ENCODE measurements at regions not wholly inside any gene's neighbourhood (a gene's known extent, or its start where the extent isn't known, plus 50 kb on each side); places are given as distances from the start of the nearest gene placed in this dataset.

GRCh38 chr20:22387452-22387851 lies 196.9 kb downstream of the FOXA2 start:
- H3K4me3 ChIP-seq (ENCODE audit: low read depth in 1 of 2, low read length in 2 of 2): no peak overlapping the region
- H3K36me3 ChIP-seq (ENCODE audit: control insufficient read depth in 1 of 2, insufficient read depth in 2 of 2, low read length in 2 of 2): no peaks in the 10 kb centered on the region
- H3K9me3 ChIP-seq (ENCODE audit: control insufficient read depth in 1 of 2, low read length in 2 of 2): no peaks in the 10 kb centered on the region
- no peaks in the 10 kb centered on the region for H3K27me3 ChIP-seq (ENCODE audit: low read depth, low read length)
- H3K4me1 ChIP-seq (ENCODE audit: control insufficient read depth in 1 of 2, insufficient read depth in 2 of 2, low read length in 2 of 2): no peaks in the 10 kb centered on the region
- H3K27ac ChIP-seq (ENCODE audit: low read length): no peak overlapping the region

GRCh38 chr20:22386306-22386623 lies 198.1 kb downstream of the FOXA2 start:
- Histone ChIP-seq H3K27ac (ENCODE audit: low read length) (no peak overlapping the region), H3K4me3 (ENCODE audit: low read depth in 1 of 2, low read length in 2 of 2) (no peak overlapping the region), H3K36me3 (ENCODE audit: control insufficient read depth in 1 of 2, insufficient read depth in 2 of 2, low read length in 2 of 2) (no peaks in the 10 kb centered on the region), H3K4me1 (ENCODE audit: control insufficient read depth in 1 of 2, insufficient read depth in 2 of 2, low read length in 2 of 2) (no peaks in the 10 kb centered on the region), H3K27me3 (ENCODE audit: low read depth, low read length) (no peaks in the 10 kb centered on the region), H3K9me3 (ENCODE audit: control insufficient read depth in 1 of 2, low read length in 2 of 2) (no peaks in the 10 kb centered on the region)

GRCh38 chr20:22385602-22386305 lies 198.6 kb downstream of the FOXA2 start:
- Histone ChIP-seq H3K27me3 (ENCODE audit: low read depth, low read length) (no peaks in the 10 kb centered on the region), H3K4me3 (ENCODE audit: low read depth in 1 of 2, low read length in 2 of 2) (no peak overlapping the region), H3K36me3 (ENCODE audit: control insufficient read depth in 1 of 2, insufficient read depth in 2 of 2, low read length in 2 of 2) (no peaks in the 10 kb centered on the region), H3K9me3 (ENCODE audit: control insufficient read depth in 1 of 2, low read length in 2 of 2) (no peaks in the 10 kb centered on the region), H3K4me1 (ENCODE audit: control insufficient read depth in 1 of 2, insufficient read depth in 2 of 2, low read length in 2 of 2) (no peaks in the 10 kb centered on the region), H3K27ac (ENCODE audit: low read length) (no peak overlapping the region)

GRCh38 chr20:22384978-22385377 lies 199.4 kb downstream of the FOXA2 start:
- H3K36me3 ChIP-seq (ENCODE audit: control insufficient read depth in 1 of 2, insufficient read depth in 2 of 2, low read length in 2 of 2): no peaks in the 10 kb centered on the region
- no peak overlapping the region for H3K27ac ChIP-seq (ENCODE audit: low read length)
- no peaks in the 10 kb centered on the region for H3K9me3 ChIP-seq (ENCODE audit: control insufficient read depth in 1 of 2, low read length in 2 of 2)
- no peaks in the 10 kb centered on the region for H3K27me3 ChIP-seq (ENCODE audit: low read depth, low read length)
- no peak overlapping the region for H3K4me3 ChIP-seq (ENCODE audit: low read depth in 1 of 2, low read length in 2 of 2)
- H3K4me1 ChIP-seq (ENCODE audit: control insufficient read depth in 1 of 2, insufficient read depth in 2 of 2, low read length in 2 of 2): no peaks in the 10 kb centered on the region

- no peaks in the 10 kb centered on the region for H3K9me3 ChIP-seq (ENCODE audit: control insufficient read depth in 1 of 2, low read length in 2 of 2)
- no peak overlapping the region for H3K27ac ChIP-seq (ENCODE audit: low read length)
- H3K4me1 ChIP-seq (ENCODE audit: control insufficient read depth in 1 of 2, insufficient read depth in 2 of 2, low read length in 2 of 2): no peaks in the 10 kb centered on the region
- H3K36me3 ChIP-seq (ENCODE audit: control insufficient read depth in 1 of 2, insufficient read depth in 2 of 2, low read length in 2 of 2): no peaks in the 10 kb centered on the region
- no peaks in the 10 kb centered on the region for H3K27me3 ChIP-seq (ENCODE audit: low read depth, low read length)
- H3K4me3 ChIP-seq (ENCODE audit: low read depth in 1 of 2, low read length in 2 of 2): no peak overlapping the region
Observed at GRCh38 chr20:22383156-22383555, 201.2 kb downstream of the FOXA2 start.

- no peaks in the 10 kb centered on the region for H3K9me3 ChIP-seq (ENCODE audit: control insufficient read depth in 1 of 2, low read length in 2 of 2)
- no peak overlapping the region for H3K27ac ChIP-seq (ENCODE audit: low read length)
- H3K27me3 ChIP-seq (ENCODE audit: low read depth, low read length): no peaks in the 10 kb centered on the region
- H3K4me3 ChIP-seq (ENCODE audit: low read depth in 1 of 2, low read length in 2 of 2): no peak overlapping the region
- H3K36me3 ChIP-seq (ENCODE audit: control insufficient read depth in 1 of 2, insufficient read depth in 2 of 2, low read length in 2 of 2): no peaks in the 10 kb centered on the region
- no peaks in the 10 kb centered on the region for H3K4me1 ChIP-seq (ENCODE audit: control insufficient read depth in 1 of 2, insufficient read depth in 2 of 2, low read length in 2 of 2)
Observed at GRCh38 chr20:22382742-22383141, 201.6 kb downstream of the FOXA2 start.

- H3K4me1 ChIP-seq (ENCODE audit: control insufficient read depth in 1 of 2, insufficient read depth in 2 of 2, low read length in 2 of 2): no peaks in the 10 kb centered on the region
- no peaks in the 10 kb centered on the region for H3K9me3 ChIP-seq (ENCODE audit: control insufficient read depth in 1 of 2, low read length in 2 of 2)
- H3K27ac ChIP-seq (ENCODE audit: low read length): no peak overlapping the region
- H3K4me3 ChIP-seq (ENCODE audit: low read depth in 1 of 2, low read length in 2 of 2): no peak overlapping the region
- no peaks in the 10 kb centered on the region for H3K36me3 ChIP-seq (ENCODE audit: control insufficient read depth in 1 of 2, insufficient read depth in 2 of 2, low read length in 2 of 2)
- no peaks in the 10 kb centered on the region for H3K27me3 ChIP-seq (ENCODE audit: low read depth, low read length)
Observed at GRCh38 chr20:22381812-22382416, 202.5 kb downstream of the FOXA2 start.

GRCh38 chr20:22379472-22379871 lies 204.9 kb downstream of the FOXA2 start:
- H3K4me3 ChIP-seq (ENCODE audit: low read depth in 1 of 2, low read length in 2 of 2): no peak overlapping the region
- H3K36me3 ChIP-seq (ENCODE audit: control insufficient read depth in 1 of 2, insufficient read depth in 2 of 2, low read length in 2 of 2): no peaks in the 10 kb centered on the region
- H3K9me3 ChIP-seq (ENCODE audit: control insufficient read depth in 1 of 2, low read length in 2 of 2): no peaks in the 10 kb centered on the region
- H3K4me1 ChIP-seq (ENCODE audit: control insufficient read depth in 1 of 2, insufficient read depth in 2 of 2, low read length in 2 of 2): no peaks in the 10 kb centered on the region
- no peaks in the 10 kb centered on the region for H3K27me3 ChIP-seq (ENCODE audit: low read depth, low read length)
- no peak overlapping the region for H3K27ac ChIP-seq (ENCODE audit: low read length)

- Histone ChIP-seq H3K4me1 (ENCODE audit: control insufficient read depth in 1 of 2, insufficient read depth in 2 of 2, low read length in 2 of 2) (no peaks in the 10 kb centered on the region), H3K27ac (ENCODE audit: low read length) (no peak overlapping the region), H3K27me3 (ENCODE audit: low read depth, low read length) (no peaks in the 10 kb centered on the region), H3K9me3 (ENCODE audit: control insufficient read depth in 1 of 2, low read length in 2 of 2) (no peaks in the 10 kb centered on the region), H3K36me3 (ENCODE audit: control insufficient read depth in 1 of 2, insufficient read depth in 2 of 2, low read length in 2 of 2) (no peaks in the 10 kb centered on the region), H3K4me3 (ENCODE audit: low read depth in 1 of 2, low read length in 2 of 2) (no peak overlapping the region)
Observed at GRCh38 chr20:22374678-22375590, 209.4 kb downstream of the FOXA2 start.

- Histone ChIP-seq H3K4me3 (ENCODE audit: low read depth in 1 of 2, low read length in 2 of 2) (no peak overlapping the region), H3K9me3 (ENCODE audit: control insufficient read depth in 1 of 2, low read length in 2 of 2) (no peaks in the 10 kb centered on the region), H3K27ac (ENCODE audit: low read length) (no peak overlapping the region), H3K36me3 (ENCODE audit: control insufficient read depth in 1 of 2, insufficient read depth in 2 of 2, low read length in 2 of 2) (no peaks in the 10 kb centered on the region), H3K4me1 (ENCODE audit: control insufficient read depth in 1 of 2, insufficient read depth in 2 of 2, low read length in 2 of 2) (no peaks in the 10 kb centered on the region), H3K27me3 (ENCODE audit: low read depth, low read length) (no peaks in the 10 kb centered on the region)
Observed at GRCh38 chr20:22374066-22374465, 210.3 kb downstream of the FOXA2 start.

- H3K9me3 ChIP-seq (ENCODE audit: control insufficient read depth in 1 of 2, low read length in 2 of 2): no peaks in the 10 kb centered on the region
Observed at GRCh38 chr20:22373164-22373895, 211.0 kb downstream of the FOXA2 start.

More at GRCh38 chr20:22373164-22373895, 211.0 kb downstream of the FOXA2 start:
- H3K27me3 ChIP-seq (ENCODE audit: low read depth, low read length): no peaks in the 10 kb centered on the region
- H3K36me3 ChIP-seq (ENCODE audit: control insufficient read depth in 1 of 2, insufficient read depth in 2 of 2, low read length in 2 of 2): no peaks in the 10 kb centered on the region
- H3K4me1 ChIP-seq (ENCODE audit: control insufficient read depth in 1 of 2, insufficient read depth in 2 of 2, low read length in 2 of 2): no peaks in the 10 kb centered on the region
- H3K27ac ChIP-seq (ENCODE audit: low read length): no peak overlapping the region
- H3K4me3 ChIP-seq (ENCODE audit: low read depth in 1 of 2, low read length in 2 of 2): no peak overlapping the region
